ENCODE measurements at regions not wholly inside any gene's neighbourhood (a gene's known extent, or its start where the extent isn't known, plus 50 kb on each side); places are given as distances from the start of the nearest gene placed in this dataset.

DNA sequence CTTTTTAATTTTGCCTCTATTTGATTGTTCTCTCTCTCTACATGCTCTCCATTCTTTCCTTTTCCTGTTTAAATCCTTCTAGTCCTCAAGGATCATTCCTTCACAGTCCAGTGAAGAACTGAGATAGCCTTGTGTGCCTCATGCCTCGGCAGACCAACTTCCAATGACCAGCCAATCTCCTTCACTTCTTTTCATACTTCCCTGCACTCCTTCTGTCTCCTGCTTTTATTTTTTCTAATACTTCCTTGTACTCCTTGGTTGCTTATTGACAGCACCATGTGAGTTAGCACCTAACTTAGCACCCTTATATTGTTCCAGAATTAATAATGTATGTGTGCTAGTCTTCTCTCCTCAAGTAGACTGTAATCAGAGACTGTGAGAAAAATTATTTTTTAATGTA is 246.8 kb downstream of the ADGRG6 start:
- TF ChIP-seq, protein P1, sequence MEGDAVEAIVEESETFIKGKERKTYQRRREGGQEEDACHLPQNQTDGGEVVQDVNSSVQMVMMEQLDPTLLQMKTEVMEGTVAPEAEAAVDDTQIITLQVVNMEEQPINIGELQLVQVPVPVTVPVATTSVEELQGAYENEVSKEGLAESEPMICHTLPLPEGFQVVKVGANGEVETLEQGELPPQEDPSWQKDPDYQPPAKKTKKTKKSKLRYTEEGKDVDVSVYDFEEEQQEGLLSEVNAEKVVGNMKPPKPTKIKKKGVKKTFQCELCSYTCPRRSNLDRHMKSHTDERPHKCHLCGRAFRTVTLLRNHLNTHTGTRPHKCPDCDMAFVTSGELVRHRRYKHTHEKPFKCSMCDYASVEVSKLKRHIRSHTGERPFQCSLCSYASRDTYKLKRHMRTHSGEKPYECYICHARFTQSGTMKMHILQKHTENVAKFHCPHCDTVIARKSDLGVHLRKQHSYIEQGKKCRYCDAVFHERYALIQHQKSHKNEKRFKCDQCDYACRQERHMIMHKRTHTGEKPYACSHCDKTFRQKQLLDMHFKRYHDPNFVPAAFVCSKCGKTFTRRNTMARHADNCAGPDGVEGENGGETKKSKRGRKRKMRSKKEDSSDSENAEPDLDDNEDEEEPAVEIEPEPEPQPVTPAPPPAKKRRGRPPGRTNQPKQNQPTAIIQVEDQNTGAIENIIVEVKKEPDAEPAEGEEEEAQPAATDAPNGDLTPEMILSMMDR (IDR thresholded peaks at IDR 0.05; ENCODE audit: insufficient read depth, low read length, poor library complexity, severe bottlenecking) = no peak
- no peak for TF ChIP-seq EZH2phosphoT487 (conservative IDR thresholded peaks at IDR 0.05; ENCODE audit: low read length)
